RWPE2 (cell line): ENCODE measurements at regions not wholly inside any gene's neighbourhood (a gene's known extent, or its start where the extent isn't known, plus 50 kb on each side); places are given as distances from the start of the nearest gene placed in this dataset.

Source experiments
- ATAC-seq: fragments of 200-7000 bp; cut with Tn5 transposase; 3 replicates; pipeline ENCODE4 v1.9.1; 2021; ENCODE audit warnings: low read depth
- DNase-seq: peaks from one replicate; pipeline ENCODE4 v3.0.0-alpha.2; 2020; ENCODE audit warnings: low spot score
- H3K27ac ChIP-seq: fragments of 450-650 bp; 2 replicates; pipeline ENCODE4 v1.5.1; 2017; ENCODE audit warnings: mild to moderate bottlenecking; ENCODE audit not compliant: poor library complexity, severe bottlenecking
- H3K27me3 ChIP-seq: fragments of 250-450 bp; sonication (Bioruptor Pico); 2 replicates; pipeline ENCODE4 v1.5.1; 2021; ENCODE audit warnings: mild to moderate bottlenecking, moderate library complexity; ENCODE audit not compliant: insufficient read depth, poor library complexity, severe bottlenecking
- H3K36me3 ChIP-seq: fragments of 250-450 bp; sonication (Bioruptor Pico); 2 replicates; pipeline ENCODE4 v1.5.1; 2020; ENCODE audit warnings: low read depth, mild to moderate bottlenecking, moderate library complexity
- H3K4me1 ChIP-seq: fragments of 250-450 bp; sonication (Bioruptor Pico); 2 replicates; pipeline ENCODE4 v1.5.1; 2021; ENCODE audit warnings: mild to moderate bottlenecking, moderate library complexity; ENCODE audit not compliant: insufficient read depth, poor library complexity, severe bottlenecking
- H3K4me3 ChIP-seq: fragments of 250-450 bp; sonication (Bioruptor Pico); 2 replicates; pipeline ENCODE4 v1.5.1; 2021; ENCODE audit warnings: mild to moderate bottlenecking, moderate library complexity; ENCODE audit not compliant: severe bottlenecking
- H3K9me3 ChIP-seq: fragments of 250-450 bp; sonication (Bioruptor Pico); 2 replicates; pipeline ENCODE4 v1.5.1; 2021; ENCODE audit warnings: mild to moderate bottlenecking, moderate library complexity; ENCODE audit not compliant: severe bottlenecking
- TF ChIP-seq, protein P1 (sequence below): fragments of 450-650 bp; IDR thresholded peaks from one replicate; pipeline ENCODE4 v1.5.1; 2017; ENCODE audit warnings: mild to moderate bottlenecking, moderate library complexity; ENCODE audit not compliant: poor library complexity, severe bottlenecking

DNA sequence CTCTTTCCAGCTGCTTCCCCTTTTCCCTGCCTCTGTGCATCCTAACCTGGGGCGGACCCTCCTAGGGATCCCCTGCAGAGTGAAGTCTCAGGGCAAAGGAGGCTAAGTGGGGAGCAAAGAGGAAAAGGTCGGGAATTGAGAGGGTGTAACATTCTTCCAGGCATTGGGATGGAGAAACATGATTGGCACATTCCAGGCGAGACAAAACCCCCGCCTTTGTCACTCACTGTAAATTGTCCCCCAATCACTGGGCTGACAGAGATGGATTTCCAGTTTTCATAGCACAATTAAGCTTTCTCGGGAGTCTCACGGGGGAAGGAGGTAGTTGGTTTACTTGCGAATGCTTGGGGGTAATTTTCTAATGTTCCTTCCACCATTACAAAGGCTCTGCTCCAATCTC is 74.9 kb downstream of the MIAT start:
- no peak for ATAC-seq
- TF ChIP-seq, protein P1, sequence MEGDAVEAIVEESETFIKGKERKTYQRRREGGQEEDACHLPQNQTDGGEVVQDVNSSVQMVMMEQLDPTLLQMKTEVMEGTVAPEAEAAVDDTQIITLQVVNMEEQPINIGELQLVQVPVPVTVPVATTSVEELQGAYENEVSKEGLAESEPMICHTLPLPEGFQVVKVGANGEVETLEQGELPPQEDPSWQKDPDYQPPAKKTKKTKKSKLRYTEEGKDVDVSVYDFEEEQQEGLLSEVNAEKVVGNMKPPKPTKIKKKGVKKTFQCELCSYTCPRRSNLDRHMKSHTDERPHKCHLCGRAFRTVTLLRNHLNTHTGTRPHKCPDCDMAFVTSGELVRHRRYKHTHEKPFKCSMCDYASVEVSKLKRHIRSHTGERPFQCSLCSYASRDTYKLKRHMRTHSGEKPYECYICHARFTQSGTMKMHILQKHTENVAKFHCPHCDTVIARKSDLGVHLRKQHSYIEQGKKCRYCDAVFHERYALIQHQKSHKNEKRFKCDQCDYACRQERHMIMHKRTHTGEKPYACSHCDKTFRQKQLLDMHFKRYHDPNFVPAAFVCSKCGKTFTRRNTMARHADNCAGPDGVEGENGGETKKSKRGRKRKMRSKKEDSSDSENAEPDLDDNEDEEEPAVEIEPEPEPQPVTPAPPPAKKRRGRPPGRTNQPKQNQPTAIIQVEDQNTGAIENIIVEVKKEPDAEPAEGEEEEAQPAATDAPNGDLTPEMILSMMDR: no peak
- Histone ChIP-seq H3K36me3 (no peaks in the 10 kb centered on the region), H3K9me3 (no peaks in the 10 kb centered on the region), H3K27me3 (no peaks in the 10 kb centered on the region), H3K4me1 (no peaks in the 10 kb centered on the region), H3K27ac (no peak overlapping the region), H3K4me3 (no peak overlapping the region)
- DNase-seq: no peak

- Histone ChIP-seq H3K4me3 (no peak overlapping the region), H3K9me3 (no peaks in the 10 kb centered on the region), H3K36me3 (no peaks in the 10 kb centered on the region), H3K27ac (no peak overlapping the region), H3K4me1 (no peaks in the 10 kb centered on the region), H3K27me3 (no peaks in the 10 kb centered on the region)
- no peak for ATAC-seq
- no peak for DNase-seq
- TF ChIP-seq, protein P1: no peak
Observed at GRCh38 chr22:26734339-26735018, 77.1 kb downstream of the MIAT start.

GRCh38 chr22:26735019-26735409 is 77.6 kb downstream of the MIAT start:
- H3K9me3 ChIP-seq: no peaks in the 10 kb centered on the region
- ATAC-seq (no peak), DNase-seq (no peak)
- no peak overlapping the region for H3K27ac ChIP-seq
- no peak overlapping the region for H3K4me3 ChIP-seq
- H3K27me3 ChIP-seq: no peaks in the 10 kb centered on the region
- TF ChIP-seq, protein P1: no peak
- no peaks in the 10 kb centered on the region for H3K4me1 ChIP-seq
- H3K36me3 ChIP-seq: no peaks in the 10 kb centered on the region

DNA sequence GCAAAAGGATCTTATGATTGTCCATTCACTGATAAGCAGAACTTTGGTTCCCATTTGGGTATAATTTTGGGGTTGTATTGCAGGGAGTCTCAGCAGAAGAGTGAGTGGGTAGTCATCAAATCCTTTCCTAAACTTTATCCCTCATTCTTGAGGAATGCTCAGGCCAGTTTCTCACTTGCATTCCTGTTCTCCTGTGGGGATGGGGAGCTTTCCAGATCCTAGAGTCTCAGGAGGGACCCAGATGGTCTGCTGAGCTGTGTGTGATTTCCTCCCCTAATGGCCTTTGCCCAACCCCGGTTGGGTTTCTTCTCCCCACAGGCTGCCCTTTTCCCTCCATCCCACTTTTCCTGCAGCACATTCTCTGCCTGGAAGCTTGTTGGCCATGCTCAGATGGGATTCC is 79.9 kb downstream of the MIAT start:
- Histone ChIP-seq H3K4me1 (no peaks in the 10 kb centered on the region), H3K9me3 (no peaks in the 10 kb centered on the region), H3K27ac (no peak overlapping the region), H3K4me3 (no peak overlapping the region), H3K27me3 (no peaks in the 10 kb centered on the region), H3K36me3 (no peaks in the 10 kb centered on the region)
- ATAC-seq: no peak
- TF ChIP-seq, protein P1: no peak
- DNase-seq: no peak

DNA sequence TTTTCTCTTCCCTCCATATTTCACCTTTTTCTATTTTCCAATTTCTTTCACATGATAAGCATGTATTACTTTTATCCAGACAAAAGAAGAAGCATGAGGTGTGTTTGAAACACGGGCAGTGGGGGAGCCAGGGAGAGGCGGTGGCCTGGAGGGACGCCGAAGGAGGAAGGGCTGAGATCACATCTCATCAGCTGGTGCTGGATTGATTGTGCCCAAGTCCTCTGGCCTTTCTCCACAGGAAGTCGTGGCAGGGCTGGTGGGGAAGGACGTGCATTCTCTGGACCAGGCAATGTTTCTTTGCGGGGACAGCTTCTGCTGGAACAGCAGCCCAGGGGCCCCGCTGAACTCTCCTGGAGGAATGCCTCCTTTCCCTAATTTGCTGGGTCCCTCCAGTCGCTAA is 82.9 kb downstream of the MIAT start:
- ATAC-seq (no peak), DNase-seq (no peak)
- Histone ChIP-seq H3K9me3 (no peaks in the 10 kb centered on the region), H3K36me3 (no peaks in the 10 kb centered on the region), H3K4me1 (peaks cover 2% of the 10 kb centered on the region), H3K27ac (no peak overlapping the region), H3K4me3 (no peak overlapping the region), H3K27me3 (no peaks in the 10 kb centered on the region)
- TF ChIP-seq, protein P1: no peak
